Activated naive CD4-positive, alpha-beta T cell treated with anti-CD3 and anti-CD28 coated beads for 36 hours (primary cell): ENCODE measurements at regions not wholly inside any gene's neighbourhood (a gene's known extent, or its start where the extent isn't known, plus 50 kb on each side); places are given as distances from the start of the nearest gene placed in this dataset.

Experiments used
- CTCF ChIA-PET: fragments of 350-600 bp; sonication (Branson Sonifier 250); formaldehyde crosslinking; loops from one replicate; lab custom pipeline; 2021; ENCODE audit warnings: antibody characterized with exemption; lab: Charles Lee
- DNase-seq: peaks from one replicate; pipeline ENCODE4 v3.0.0-alpha.2; 2020
- H3K27ac Mint-ChIP-seq: one replicate; pipeline ENCODE4 v1.8.0; 2021; ENCODE audit warnings: mild to moderate bottlenecking, mixed read lengths
- H3K27me3 Mint-ChIP-seq: one replicate; pipeline ENCODE4 v1.8.0; 2021; ENCODE audit warnings: low read depth, mixed read lengths
- H3K36me3 Mint-ChIP-seq: one replicate; pipeline ENCODE4 v1.8.0; 2021; ENCODE audit warnings: low read depth, mixed read lengths
- H3K4me1 Mint-ChIP-seq: one replicate; pipeline ENCODE4 v1.8.0; 2021; ENCODE audit warnings: low read depth, mixed read lengths
- H3K4me3 Mint-ChIP-seq: one replicate; pipeline ENCODE4 v1.8.0; 2021; ENCODE audit warnings: mild to moderate bottlenecking, moderate library complexity, mixed read lengths
- H3K9me3 Mint-ChIP-seq: one replicate; pipeline ENCODE4 v1.8.0; 2021; ENCODE audit warnings: mixed read lengths
- intact Hi-C: fragments of 100-400 bp; cut with micrococcal nuclease; formaldehyde crosslinking; loops from one replicate; pipeline ENCODE4 v1.15.1; 2023

- H3K27me3 Mint-ChIP-seq = no peaks in the 10 kb centered on the region
- no peaks in the 10 kb centered on the region for H3K36me3 Mint-ChIP-seq
- H3K27ac Mint-ChIP-seq = no peak overlapping the region
- CTCF ChIA-PET = no interaction called here
- H3K4me1 Mint-ChIP-seq = no peaks in the 10 kb centered on the region
- peaks cover 3% of the 10 kb centered on the region for H3K9me3 Mint-ChIP-seq
- no peak overlapping the region for H3K4me3 Mint-ChIP-seq
- DNase-seq = no peak
- intact Hi-C loops = no loop called here
These were observed 510.9 kb upstream of the CDH18 start for GRCh38 chr5:20498926-20499325.

- DNase-seq = no peak
- peaks cover 3% of the 10 kb centered on the region for H3K9me3 Mint-ChIP-seq
- H3K36me3 Mint-ChIP-seq = no peaks in the 10 kb centered on the region
- CTCF ChIA-PET = no interaction called here
- intact Hi-C loops = no loop called here
- no peak overlapping the region for H3K4me3 Mint-ChIP-seq
- H3K27me3 Mint-ChIP-seq = no peaks in the 10 kb centered on the region
- no peaks in the 10 kb centered on the region for H3K4me1 Mint-ChIP-seq
- no peak overlapping the region for H3K27ac Mint-ChIP-seq
These were observed 510.1 kb upstream of the CDH18 start for GRCh38 chr5:20498102-20498501.

- Mint-ChIP-seq H3K27ac (no peak overlapping the region), H3K36me3 (no peaks in the 10 kb centered on the region), H3K9me3 (peaks cover 3% of the 10 kb centered on the region), H3K4me1 (no peaks in the 10 kb centered on the region), H3K4me3 (no peak overlapping the region), H3K27me3 (no peaks in the 10 kb centered on the region)
- no peak for DNase-seq
- intact Hi-C loops = no loop called here
- CTCF ChIA-PET = no interaction called here
These were observed 509.4 kb upstream of the CDH18 start for GRCh38 chr5:20497356-20497755.

GRCh38 chr5:20494706-20495105, 506.7 kb upstream of the CDH18 start:
- Mint-ChIP-seq H3K4me3 (no peak overlapping the region), H3K9me3 (peaks cover 3% of the 10 kb centered on the region), H3K27me3 (no peaks in the 10 kb centered on the region), H3K27ac (no peak overlapping the region), H3K4me1 (no peaks in the 10 kb centered on the region), H3K36me3 (no peaks in the 10 kb centered on the region)
- intact Hi-C loops = no loop called here
- no peak for DNase-seq
- CTCF ChIA-PET = no interaction called here

GRCh38 chr5:20486826-20487225, 498.8 kb upstream of the CDH18 start:
- no peak for DNase-seq
- peaks cover 3% of the 10 kb centered on the region for H3K9me3 Mint-ChIP-seq
- H3K4me1 Mint-ChIP-seq = no peaks in the 10 kb centered on the region
- no peak overlapping the region for H3K4me3 Mint-ChIP-seq
- no peaks in the 10 kb centered on the region for H3K36me3 Mint-ChIP-seq
- CTCF ChIA-PET = no interaction called here
- H3K27ac Mint-ChIP-seq = no peak overlapping the region
- no peaks in the 10 kb centered on the region for H3K27me3 Mint-ChIP-seq
- intact Hi-C loops = no loop called here

GRCh38 chr5:20476016-20476415, 488.0 kb upstream of the CDH18 start:
- Mint-ChIP-seq H3K27ac (no peak overlapping the region), H3K36me3 (no peaks in the 10 kb centered on the region), H3K4me1 (no peaks in the 10 kb centered on the region), H3K9me3 (peaks cover 9% of the 10 kb centered on the region), H3K4me3 (no peak overlapping the region), H3K27me3 (no peaks in the 10 kb centered on the region)
- intact Hi-C loops = no loop called here
- DNase-seq = no peak
- CTCF ChIA-PET = no interaction called here

GRCh38 chr5:20470997-20471396, 483.0 kb upstream of the CDH18 start:
- Mint-ChIP-seq H3K27ac (no peak overlapping the region), H3K4me3 (no peak overlapping the region), H3K36me3 (no peaks in the 10 kb centered on the region), H3K9me3 (peaks cover 6% of the 10 kb centered on the region), H3K27me3 (no peaks in the 10 kb centered on the region), H3K4me1 (no peaks in the 10 kb centered on the region)
- intact Hi-C loops = no loop called here
- DNase-seq = no peak
- CTCF ChIA-PET = no interaction called here

- CTCF ChIA-PET = no interaction called here
- Mint-ChIP-seq H3K9me3 (peaks cover 6% of the 10 kb centered on the region), H3K36me3 (no peaks in the 10 kb centered on the region), H3K27me3 (no peaks in the 10 kb centered on the region), H3K4me3 (no peak overlapping the region), H3K4me1 (no peaks in the 10 kb centered on the region), H3K27ac (no peak overlapping the region)
- intact Hi-C loops = no loop called here
- DNase-seq = no peak
These were observed 481.8 kb upstream of the CDH18 start for GRCh38 chr5:20469792-20470191.

GRCh38 chr5:20469390-20469789, 481.4 kb upstream of the CDH18 start:
- CTCF ChIA-PET = no interaction called here
- DNase-seq = no peak
- no peaks in the 10 kb centered on the region for H3K27me3 Mint-ChIP-seq
- intact Hi-C loops = no loop called here
- no peaks in the 10 kb centered on the region for H3K4me1 Mint-ChIP-seq
- peaks cover 6% of the 10 kb centered on the region for H3K9me3 Mint-ChIP-seq
- H3K27ac Mint-ChIP-seq = no peak overlapping the region
- H3K4me3 Mint-ChIP-seq = no peak overlapping the region
- no peaks in the 10 kb centered on the region for H3K36me3 Mint-ChIP-seq

GRCh38 chr5:20466512-20466911, 478.5 kb upstream of the CDH18 start:
- intact Hi-C loops = no loop called here
- Mint-ChIP-seq H3K27ac (no peak overlapping the region), H3K4me3 (no peak overlapping the region), H3K4me1 (no peaks in the 10 kb centered on the region), H3K9me3 (peaks cover 8% of the 10 kb centered on the region), H3K36me3 (no peaks in the 10 kb centered on the region), H3K27me3 (no peaks in the 10 kb centered on the region)
- DNase-seq = no peak
- CTCF ChIA-PET = no interaction called here

GRCh38 chr5:20463206-20463605, 475.2 kb upstream of the CDH18 start:
- no peak for DNase-seq
- intact Hi-C loops = no loop called here
- H3K36me3 Mint-ChIP-seq = no peaks in the 10 kb centered on the region
- CTCF ChIA-PET = no interaction called here
- H3K4me1 Mint-ChIP-seq = no peaks in the 10 kb centered on the region
- peaks cover 7% of the 10 kb centered on the region for H3K9me3 Mint-ChIP-seq
- H3K27me3 Mint-ChIP-seq = no peaks in the 10 kb centered on the region
- no peak overlapping the region for H3K4me3 Mint-ChIP-seq
- H3K27ac Mint-ChIP-seq = no peak overlapping the region

GRCh38 chr5:20446121-20446520, 458.1 kb upstream of the CDH18 start:
- no peak overlapping the region for H3K4me3 Mint-ChIP-seq
- H3K9me3 Mint-ChIP-seq = peaks cover 8% of the 10 kb centered on the region
- no peaks in the 10 kb centered on the region for H3K27me3 Mint-ChIP-seq
- CTCF ChIA-PET = no interaction called here
- intact Hi-C loops = no loop called here
- no peaks in the 10 kb centered on the region for H3K36me3 Mint-ChIP-seq
- DNase-seq = no peak
- H3K27ac Mint-ChIP-seq = no peak overlapping the region
- no peaks in the 10 kb centered on the region for H3K4me1 Mint-ChIP-seq

- no peaks in the 10 kb centered on the region for H3K27me3 Mint-ChIP-seq
- DNase-seq = no peak
- H3K4me1 Mint-ChIP-seq = no peaks in the 10 kb centered on the region
- H3K4me3 Mint-ChIP-seq = no peak overlapping the region
- H3K36me3 Mint-ChIP-seq = no peaks in the 10 kb centered on the region
- CTCF ChIA-PET = no interaction called here
- intact Hi-C loops = no loop called here
- H3K27ac Mint-ChIP-seq = no peak overlapping the region
- H3K9me3 Mint-ChIP-seq = peaks cover 8% of the 10 kb centered on the region
These were observed 457.4 kb upstream of the CDH18 start for GRCh38 chr5:20445326-20445860.

- CTCF ChIA-PET = no interaction called here
- Mint-ChIP-seq H3K27ac (no peak overlapping the region), H3K4me3 (no peak overlapping the region), H3K4me1 (no peaks in the 10 kb centered on the region), H3K36me3 (no peaks in the 10 kb centered on the region), H3K9me3 (no peaks in the 10 kb centered on the region), H3K27me3 (no peaks in the 10 kb centered on the region)
- intact Hi-C loops = no loop called here
- no peak for DNase-seq
These were observed 446.8 kb upstream of the CDH18 start for GRCh38 chr5:20434786-20435185.
